ENCODE measurements at regions not wholly inside any gene's neighbourhood (a gene's known extent, or its start where the extent isn't known, plus 50 kb on each side); places are given as distances from the start of the nearest gene placed in this dataset.

GRCh38 chr2:60693551-60693950, 62.5 kb upstream of the PAPOLG start:
- H3K4me3 ChIP-seq (ENCODE audit: low read depth, low read length): no peak overlapping the region
- DNase-seq (ENCODE audit: low read depth) (no peak), FAIRE-seq (no peak)
- H3K36me3 ChIP-seq (ENCODE audit: control insufficient read depth, insufficient read depth, low read length): no peaks in the 10 kb centered on the region
- no peaks in the 10 kb centered on the region for H3K27me3 ChIP-seq (ENCODE audit: control insufficient read depth, insufficient read depth, low read length)
- no peak for TF ChIP-seq CTCF (IDR thresholded peaks at IDR 0.05; ENCODE audit: insufficient read depth, low read length, severe bottlenecking)

GRCh38 chr2:60695793-60696192, 60.3 kb upstream of the PAPOLG start:
- no peak for TF ChIP-seq CTCF (IDR thresholded peaks at IDR 0.05; ENCODE audit: insufficient read depth, low read length, severe bottlenecking)
- FAIRE-seq: no peak
- no peaks in the 10 kb centered on the region for H3K27me3 ChIP-seq (ENCODE audit: control insufficient read depth, insufficient read depth, low read length)

GRCh38 chr2:60699617-60700016, 56.5 kb upstream of the PAPOLG start:
- no peaks in the 10 kb centered on the region for H3K27me3 ChIP-seq (ENCODE audit: control insufficient read depth, insufficient read depth, low read length)
- FAIRE-seq: no peak
- no peak for DNase-seq (ENCODE audit: low read depth)
- H3K4me3 ChIP-seq (ENCODE audit: low read depth, low read length): no peak overlapping the region
- H3K36me3 ChIP-seq (ENCODE audit: control insufficient read depth, insufficient read depth, low read length): no peaks in the 10 kb centered on the region
- no peak for TF ChIP-seq CTCF (IDR thresholded peaks at IDR 0.05; ENCODE audit: insufficient read depth, low read length, severe bottlenecking)

More at GRCh38 chr2:60695793-60696192, 60.3 kb upstream of the PAPOLG start:
- no peak for DNase-seq (ENCODE audit: low read depth)
- no peaks in the 10 kb centered on the region for H3K36me3 ChIP-seq (ENCODE audit: control insufficient read depth, insufficient read depth, low read length)
- H3K4me3 ChIP-seq (ENCODE audit: low read depth, low read length): no peak overlapping the region

GRCh38 chr2:60706021-60706420, 50.0 kb upstream of the PAPOLG start:
- DNase-seq (ENCODE audit: low read depth): peak; percentile 58
- no peaks in the 10 kb centered on the region for H3K27me3 ChIP-seq (ENCODE audit: control insufficient read depth, insufficient read depth, low read length)
- no peaks in the 10 kb centered on the region for H3K36me3 ChIP-seq (ENCODE audit: control insufficient read depth, insufficient read depth, low read length)
- FAIRE-seq: no peak
- no peak for TF ChIP-seq CTCF (IDR thresholded peaks at IDR 0.05; ENCODE audit: insufficient read depth, low read length, severe bottlenecking)
- H3K4me3 ChIP-seq (ENCODE audit: low read depth, low read length): no peak overlapping the region

Measured in bronchial epithelial cell (primary cell).